PC-3 (cell line): ENCODE measurements at regions not wholly inside any gene's neighbourhood (a gene's known extent, or its start where the extent isn't known, plus 50 kb on each side); places are given as distances from the start of the nearest gene placed in this dataset.

Source experiments
- ATAC-seq: fragments of 200-7000 bp; cut with Tn5 transposase; 2 replicates; pipeline ENCODE4 v1.9.1; 2020; ENCODE audit warnings: mild to moderate bottlenecking, moderate library complexity
- BruUV-seq: library from RNA; stranded (reverse); fragments of 400-500 nt; replicated peaks from 2 replicates; lab custom pipeline; 2021; lab: Mats Ljungman, UMichigan
- CTCF ChIA-PET: fragments of 300-600 bp; sonication (Branson Sonifier 250); formaldehyde crosslinking; loops from one replicate; lab custom pipeline; 2022; ENCODE audit warnings: antibody characterized with exemption; lab: Charles Lee
- POLR2A ChIA-PET: fragments of 300-600 bp; sonication (Branson Sonifier 250); formaldehyde crosslinking; loops from one replicate; lab custom pipeline; 2022; ENCODE audit warnings: antibody characterized with exemption; ENCODE audit not compliant: unreplicated experiment; lab: Charles Lee
- DNase-seq: peaks from one replicate; pipeline ENCODE4 v3.0.0-alpha.2; 2015
- H2AFZ ChIP-seq: fragments of 300-600 bp; sonication (generic); 2 replicates; pipeline ENCODE4 v1.6.0; 2016; ENCODE audit warnings: antibody characterized with exemption, low read length
- H3F3A ChIP-seq: fragments of 300-600 bp; sonication (generic); one replicate; pipeline ENCODE4 v1.6.0; 2017; ENCODE audit warnings: antibody characterized with exemption, low read length, control low read depth, mild to moderate bottlenecking; ENCODE audit not compliant: unreplicated experiment
- H3K27ac ChIP-seq: fragments of 300-600 bp; sonication (generic); 2 replicates; pipeline ENCODE4 v1.5.1; 2016; ENCODE audit warnings: mild to moderate bottlenecking, low read length
- H3K27me3 ChIP-seq: fragments of 300-600 bp; sonication (generic); 2 replicates; pipeline ENCODE4 v1.6.1; 2016; ENCODE audit warnings: low read length, mixed read lengths
- H3K36me3 ChIP-seq: fragments of 300-600 bp; sonication (generic); 2 replicates; pipeline ENCODE4 v1.6.1; 2016; ENCODE audit warnings: low read depth, mixed run types, low read length, mixed read lengths
- H3K4me1 ChIP-seq: fragments of 300-600 bp; sonication (generic); 2 replicates; pipeline ENCODE4 v1.5.1; 2016; ENCODE audit warnings: low read length; ENCODE audit not compliant: insufficient read depth
- H3K4me2 ChIP-seq: fragments of 300-600 bp; sonication (generic); 2 replicates; pipeline ENCODE4 v1.6.0; 2016; ENCODE audit warnings: low read length
- H3K4me3 ChIP-seq: fragments of 300-600 bp; sonication (generic); 2 replicates; pipeline ENCODE4 v1.5.1; 2016; ENCODE audit warnings: mild to moderate bottlenecking, low read length, mixed read lengths
- H3K79me2 ChIP-seq: fragments of 300-600 bp; sonication (generic); 2 replicates; pipeline ENCODE4 v1.6.1; 2017; ENCODE audit warnings: low read length, mixed read lengths
- H3K9ac ChIP-seq: fragments of 300-600 bp; sonication (generic); 2 replicates; pipeline ENCODE4 v1.6.0; 2016; ENCODE audit warnings: mild to moderate bottlenecking, low read length
- H3K9me2 ChIP-seq: fragments of 300-600 bp; sonication (generic); replicated peaks from 2 replicates; pipeline ENCODE4 v1.6.1; 2016; ENCODE audit warnings: mixed run types, low read length, mixed read lengths
- H3K9me3 ChIP-seq: fragments of 300-600 bp; sonication (generic); 2 replicates; pipeline ENCODE4 v1.6.1; 2016; ENCODE audit warnings: low read length, mixed read lengths
- H4K20me1 ChIP-seq: fragments of 300-600 bp; sonication (generic); 2 replicates; pipeline ENCODE4 v1.6.1; 2016; ENCODE audit warnings: low read length, mixed read lengths
- EZH2 ChIP-seq: fragments of 300-600 bp; sonication (generic); IDR thresholded peaks from one replicate; pipeline ENCODE4 v1.6.1; 2017; ENCODE audit warnings: antibody characterized with exemption, mild to moderate bottlenecking, low read length; ENCODE audit not compliant: unreplicated experiment
- EZH2phosphoT487 ChIP-seq: fragments of 300-600 bp; sonication (generic); IDR thresholded peaks from 2 replicates; pipeline ENCODE4 v1.6.1; 2018; ENCODE audit warnings: mild to moderate bottlenecking, antibody characterized with exemption, low read length, borderline replicate concordance
- intact Hi-C: fragments of 100-400 bp; cut with micrococcal nuclease; formaldehyde crosslinking; loops from 2 replicates; pipeline ENCODE4 v1.9.0; 2023
- TF ChIP-seq, protein P1 (sequence below): fragments of 300-600 bp; sonication (generic); conservative IDR thresholded peaks from 2 replicates; pipeline ENCODE4 v1.5.1; 2017; ENCODE audit warnings: antibody characterized with exemption, low read depth, mild to moderate bottlenecking, low read length

DNA sequence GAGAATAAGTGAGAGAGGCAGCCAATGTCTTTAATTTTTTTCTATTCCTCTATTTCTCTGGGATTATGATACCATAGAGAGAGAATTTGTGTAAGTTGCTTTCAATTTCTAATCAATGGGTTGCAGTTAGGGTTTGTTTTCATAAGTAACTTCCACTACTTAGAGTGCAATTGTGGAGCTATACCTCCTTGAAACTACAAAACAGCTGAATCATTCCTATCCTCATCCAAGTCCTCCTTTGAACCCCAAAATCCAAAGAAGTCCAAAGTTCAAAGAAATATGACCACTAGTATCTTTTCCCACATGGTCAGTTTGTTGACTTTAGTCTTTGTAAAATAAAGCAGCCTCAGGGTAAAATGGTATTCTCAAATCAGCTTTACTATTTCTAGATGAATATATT is 1085.4 kb upstream of the INTU start:
- Histone ChIP-seq H4K20me1 (no peaks in the 10 kb centered on the region), H3K27ac (no peak overlapping the region), H3K4me1 (no peaks in the 10 kb centered on the region), H3K4me2 (no peak overlapping the region), H3K79me2 (no peaks in the 10 kb centered on the region), H2AFZ (no peak overlapping the region), H3K27me3 (no peaks in the 10 kb centered on the region), H3K9me3 (no peaks in the 10 kb centered on the region), H3K4me3 (no peak overlapping the region), H3K36me3 (no peaks in the 10 kb centered on the region), H3F3A (no peaks in the 10 kb centered on the region), H3K9ac (no peak overlapping the region), H3K9me2 (no peaks in the 10 kb centered on the region)
- BruUV-seq, result no TSS peak
- TF ChIP-seq EZH2 (no peak), EZH2phosphoT487 (no peak)
- POLR2A ChIA-PET, result no interaction called here
- intact Hi-C loops, result no loop called here
- no peak for ATAC-seq
- CTCF ChIA-PET, result no interaction called here
- DNase-seq, result no peak

DNA sequence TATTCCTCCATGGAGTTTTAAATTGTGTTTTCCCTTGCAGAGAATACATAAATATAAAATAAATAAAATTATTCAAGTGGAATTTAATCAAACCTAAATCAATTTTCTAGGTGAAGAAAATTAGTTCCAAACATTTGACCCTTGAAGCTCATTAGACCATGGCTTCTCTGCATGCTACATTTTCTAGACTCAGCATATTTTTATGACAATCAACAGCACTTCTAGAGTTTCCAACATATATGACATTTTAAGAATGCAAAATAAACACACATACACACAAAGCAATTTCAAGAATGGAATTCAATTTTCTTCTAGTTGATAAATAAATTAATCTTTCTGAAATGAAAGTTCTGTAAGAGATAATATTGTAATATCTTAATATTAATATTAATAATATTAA is 1083.9 kb upstream of the INTU start:
- Histone ChIP-seq H3K36me3 (no peaks in the 10 kb centered on the region), H3K79me2 (no peaks in the 10 kb centered on the region), H3K27me3 (no peaks in the 10 kb centered on the region), H4K20me1 (no peaks in the 10 kb centered on the region), H3K4me1 (no peaks in the 10 kb centered on the region), H3K9me3 (no peaks in the 10 kb centered on the region), H3K9ac (no peak overlapping the region), H3K4me2 (no peak overlapping the region), H3F3A (no peaks in the 10 kb centered on the region), H3K4me3 (no peak overlapping the region), H3K27ac (no peak overlapping the region), H2AFZ (no peak overlapping the region), H3K9me2 (no peaks in the 10 kb centered on the region)
- intact Hi-C loops, result no loop called here
- BruUV-seq, result no TSS peak
- DNase-seq, result no peak
- TF ChIP-seq, protein P1, sequence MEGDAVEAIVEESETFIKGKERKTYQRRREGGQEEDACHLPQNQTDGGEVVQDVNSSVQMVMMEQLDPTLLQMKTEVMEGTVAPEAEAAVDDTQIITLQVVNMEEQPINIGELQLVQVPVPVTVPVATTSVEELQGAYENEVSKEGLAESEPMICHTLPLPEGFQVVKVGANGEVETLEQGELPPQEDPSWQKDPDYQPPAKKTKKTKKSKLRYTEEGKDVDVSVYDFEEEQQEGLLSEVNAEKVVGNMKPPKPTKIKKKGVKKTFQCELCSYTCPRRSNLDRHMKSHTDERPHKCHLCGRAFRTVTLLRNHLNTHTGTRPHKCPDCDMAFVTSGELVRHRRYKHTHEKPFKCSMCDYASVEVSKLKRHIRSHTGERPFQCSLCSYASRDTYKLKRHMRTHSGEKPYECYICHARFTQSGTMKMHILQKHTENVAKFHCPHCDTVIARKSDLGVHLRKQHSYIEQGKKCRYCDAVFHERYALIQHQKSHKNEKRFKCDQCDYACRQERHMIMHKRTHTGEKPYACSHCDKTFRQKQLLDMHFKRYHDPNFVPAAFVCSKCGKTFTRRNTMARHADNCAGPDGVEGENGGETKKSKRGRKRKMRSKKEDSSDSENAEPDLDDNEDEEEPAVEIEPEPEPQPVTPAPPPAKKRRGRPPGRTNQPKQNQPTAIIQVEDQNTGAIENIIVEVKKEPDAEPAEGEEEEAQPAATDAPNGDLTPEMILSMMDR, result no peak
- TF ChIP-seq EZH2 (no peak), EZH2phosphoT487 (no peak)
- POLR2A ChIA-PET, result no interaction called here
- CTCF ChIA-PET, result no interaction called here
- no peak for ATAC-seq

DNA sequence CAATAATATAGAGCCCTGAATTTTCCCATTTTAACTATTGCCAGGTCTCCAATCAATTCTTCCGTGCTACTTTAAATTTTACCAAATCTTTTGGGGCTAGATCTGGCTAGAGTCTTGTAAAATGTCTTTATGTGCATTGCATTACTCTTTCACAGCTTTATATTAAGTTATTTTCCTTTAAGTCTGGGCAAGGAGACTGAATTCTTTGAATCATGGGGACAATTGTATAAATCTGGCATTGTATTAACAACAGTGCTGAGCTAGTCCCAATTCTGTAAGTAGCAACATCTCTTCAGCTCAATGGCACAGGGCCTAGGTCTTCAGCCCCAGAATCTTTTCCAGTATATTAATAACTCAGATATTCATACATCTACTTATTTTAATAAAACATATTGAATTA is 1080.4 kb upstream of the INTU start:
- ChIA-PET CTCF (no interaction called here), POLR2A (no interaction called here)
- intact Hi-C loops, result no loop called here
- no peaks in the 10 kb centered on the region for H3K9me2 ChIP-seq
- no peaks in the 10 kb centered on the region for H3F3A ChIP-seq
- no TSS peak for BruUV-seq
- TF ChIP-seq, protein P1, result no peak
- TF ChIP-seq EZH2phosphoT487 (no peak), EZH2 (no peak)
- no peaks in the 10 kb centered on the region for H3K27me3 ChIP-seq
- ATAC-seq (no peak), DNase-seq (no peak)
- no peaks in the 10 kb centered on the region for H3K4me1 ChIP-seq
- H3K79me2 ChIP-seq, result no peaks in the 10 kb centered on the region
- no peaks in the 10 kb centered on the region for H3K9me3 ChIP-seq
- H3K4me2 ChIP-seq, result no peak overlapping the region
- H4K20me1 ChIP-seq, result no peaks in the 10 kb centered on the region
- H3K27ac ChIP-seq, result no peak overlapping the region
- no peak overlapping the region for H3K9ac ChIP-seq
- no peak overlapping the region for H2AFZ ChIP-seq
- no peak overlapping the region for H3K4me3 ChIP-seq
- no peaks in the 10 kb centered on the region for H3K36me3 ChIP-seq
